ENCODE measurements at regions not wholly inside any gene's neighbourhood (a gene's known extent, or its start where the extent isn't known, plus 50 kb on each side); places are given as distances from the start of the nearest gene placed in this dataset.

- Histone ChIP-seq H3K4me3 (no peak overlapping the region), H3K36me3 (no peaks in the 10 kb centered on the region), H3K4me1 (peaks cover 43% of the 10 kb centered on the region), H3K27ac (no peak overlapping the region), H3K9me3 (no peaks in the 10 kb centered on the region), H3K27me3 (ENCODE audit: low read depth) (no peaks in the 10 kb centered on the region)
- intact Hi-C loops (cut with DNase I) = no loop called here
- ATAC-seq (no peak), DNase-seq (no peak)
- TF ChIP-seq CTCF (IDR thresholded peaks at IDR 0.05) = no peak
Measured at GRCh38 chr17:65459677-65460347, 101.6 kb downstream of the AXIN2 start.

- H3K36me3 ChIP-seq = no peaks in the 10 kb centered on the region
- peaks cover 31% of the 10 kb centered on the region for H3K4me1 ChIP-seq
- ATAC-seq (peak in 1 of 2 donors; percentile 24), DNase-seq (no peak)
- no peak overlapping the region for H3K4me3 ChIP-seq
- H3K9me3 ChIP-seq = no peaks in the 10 kb centered on the region
- no peak for TF ChIP-seq CTCF (IDR thresholded peaks at IDR 0.05)
- intact Hi-C loops (cut with DNase I) = no loop called here
- no peaks in the 10 kb centered on the region for H3K27me3 ChIP-seq (ENCODE audit: low read depth)
- no peak overlapping the region for H3K27ac ChIP-seq
Measured at GRCh38 chr17:65457635-65458257, 103.7 kb downstream of the AXIN2 start.

- Histone ChIP-seq H3K27ac (no peak overlapping the region), H3K27me3 (ENCODE audit: low read depth) (no peaks in the 10 kb centered on the region), H3K9me3 (no peaks in the 10 kb centered on the region), H3K4me3 (no peak overlapping the region), H3K4me1 (peaks cover 31% of the 10 kb centered on the region), H3K36me3 (no peaks in the 10 kb centered on the region)
- ATAC-seq = no peak
- DNase-seq = no peak
- intact Hi-C loops (cut with DNase I) = no loop called here
- TF ChIP-seq CTCF (IDR thresholded peaks at IDR 0.05) = no peak
Measured at GRCh38 chr17:65457183-65457582, 104.3 kb downstream of the AXIN2 start.

GRCh38 chr17:65456368-65457151, 104.9 kb downstream of the AXIN2 start:
- H3K36me3 ChIP-seq = no peaks in the 10 kb centered on the region
- DNase-seq = no peak
- no peak for TF ChIP-seq CTCF (IDR thresholded peaks at IDR 0.05)
- no peak overlapping the region for H3K4me3 ChIP-seq
- H3K27me3 ChIP-seq (ENCODE audit: low read depth) = no peaks in the 10 kb centered on the region
- ATAC-seq = peak; percentile 30 to 49
- no peaks in the 10 kb centered on the region for H3K9me3 ChIP-seq
- intact Hi-C loops (cut with DNase I) = no loop called here
- peaks cover 31% of the 10 kb centered on the region for H3K4me1 ChIP-seq
- peak overlapping the region; percentile 28 for H3K27ac ChIP-seq

GRCh38 chr17:65455972-65456343, 105.5 kb downstream of the AXIN2 start:
- Histone ChIP-seq H3K4me1 (peaks cover 31% of the 10 kb centered on the region), H3K27me3 (ENCODE audit: low read depth) (no peaks in the 10 kb centered on the region), H3K36me3 (no peaks in the 10 kb centered on the region), H3K9me3 (no peaks in the 10 kb centered on the region), H3K4me3 (no peak overlapping the region), H3K27ac (peak overlapping the region; percentile 28)
- ATAC-seq = peak; percentile 59 to 79
- TF ChIP-seq CTCF (IDR thresholded peaks at IDR 0.05) = peak; percentile 39
- intact Hi-C loops (cut with DNase I) = no loop called here
- DNase-seq = no peak

Measured in lower lobe of right lung (tissue), 2 donors.